HG03135 (cell line): ENCODE measurements at regions not wholly inside any gene's neighbourhood (a gene's known extent, or its start where the extent isn't known, plus 50 kb on each side); places are given as distances from the start of the nearest gene placed in this dataset.

Experiments used
- ATAC-seq: cut with Tn5 transposase; IDR thresholded peaks from one replicate; pipeline ENCODE4 v1.9.1; 2021; ENCODE audit warnings: mild to moderate bottlenecking, moderate library complexity; ENCODE audit not compliant: unreplicated experiment

DNA sequence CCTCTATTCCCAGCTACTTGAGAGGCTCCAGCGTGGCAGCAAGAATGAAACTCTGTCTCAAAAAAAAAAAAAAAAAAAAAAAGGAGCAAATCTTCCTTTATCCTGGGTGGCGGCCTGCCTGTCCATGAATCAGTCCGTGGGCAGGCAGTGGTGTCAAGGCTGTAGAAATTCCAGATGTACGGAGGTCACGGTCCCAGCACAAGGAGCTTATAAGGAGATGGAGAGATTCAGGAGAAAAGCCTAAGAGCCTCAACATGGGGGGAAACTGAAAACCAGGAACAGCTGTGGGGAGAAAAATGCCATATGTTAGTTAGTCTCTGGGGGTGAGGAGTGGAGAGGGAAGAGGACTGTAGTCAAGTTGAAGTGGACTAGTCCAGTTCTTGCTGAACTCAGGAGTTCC is 130.5 kb upstream of the CRY1 start:
- no peak for ATAC-seq

DNA sequence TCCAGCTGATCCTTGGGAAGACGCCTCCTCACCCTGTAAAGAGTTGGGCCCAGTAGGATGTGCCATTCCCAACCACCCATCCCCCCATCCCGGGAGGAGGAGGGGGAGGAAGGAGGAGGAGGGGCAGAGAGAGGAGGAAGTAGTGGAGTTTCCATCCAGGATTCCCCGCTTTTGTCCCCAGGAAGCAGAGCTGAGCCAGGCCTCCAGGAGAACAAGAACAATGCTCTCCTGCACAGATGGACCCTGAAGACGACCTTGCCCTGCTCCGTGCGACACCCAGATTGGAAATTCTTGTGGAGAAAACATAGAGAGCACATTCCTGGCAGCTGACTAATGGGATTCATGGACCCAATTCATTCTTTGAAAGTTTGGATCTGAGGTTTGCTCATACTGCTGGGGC is 132.3 kb upstream of the CRY1 start:
- ATAC-seq, result no peak

DNA sequence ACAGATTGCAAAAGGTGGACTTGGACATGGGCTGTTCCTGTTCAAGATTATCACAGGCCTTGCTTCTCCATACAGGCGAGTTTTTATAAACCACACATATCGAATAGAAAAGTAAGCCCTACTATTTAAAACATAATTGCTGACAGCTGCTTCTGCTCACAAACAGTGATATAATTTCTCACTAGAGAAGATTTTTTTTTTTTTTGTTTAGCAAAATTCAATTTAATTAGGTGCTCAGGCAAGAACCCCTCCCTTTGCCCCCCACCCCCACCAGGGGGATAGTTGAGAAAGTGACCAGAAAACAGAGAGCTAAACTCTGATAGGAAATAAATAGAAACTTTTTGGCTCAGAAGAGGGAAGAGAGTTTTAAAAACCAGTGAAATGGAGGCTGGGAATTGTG is 132.8 kb upstream of the CRY1 start:
- no peak for ATAC-seq

DNA sequence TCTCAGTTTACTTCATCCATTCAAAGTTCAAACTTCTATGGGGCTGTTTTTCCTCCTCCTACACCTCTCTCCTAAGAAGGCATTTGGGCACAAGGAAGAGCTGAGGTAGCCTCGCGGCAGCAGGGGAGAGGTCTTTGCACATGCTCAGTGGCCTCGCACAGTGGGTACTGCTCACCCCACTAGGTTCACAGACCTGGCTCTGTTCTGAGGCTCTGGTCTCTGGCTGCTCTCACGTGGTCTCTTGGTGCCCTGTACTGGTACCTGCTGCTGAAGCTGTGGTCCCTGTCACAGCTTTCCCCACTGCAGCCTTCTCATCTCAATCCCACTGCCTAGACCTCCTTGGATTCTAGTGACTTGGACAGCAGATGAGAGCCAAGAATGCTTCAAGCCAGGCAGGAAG is 134.7 kb upstream of the CRY1 start:
- ATAC-seq, result no peak

DNA sequence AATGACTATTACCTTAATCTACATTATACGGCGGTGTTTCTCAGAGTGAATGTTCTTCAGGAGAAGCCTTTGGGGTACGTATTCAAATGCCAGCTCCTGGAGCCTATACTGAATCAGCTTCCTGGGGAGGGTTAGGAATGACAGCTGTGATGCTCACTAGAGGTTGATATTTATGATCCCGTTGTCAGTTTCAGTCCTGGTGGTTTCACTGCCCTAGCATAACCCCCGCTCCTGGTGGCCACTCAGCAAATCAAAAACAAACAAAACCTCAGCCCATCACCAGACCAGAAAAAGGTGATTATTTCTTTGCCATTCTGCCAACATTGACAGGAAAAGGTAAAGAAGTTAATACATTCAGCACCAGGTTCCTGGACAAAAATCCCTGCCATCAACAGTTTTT is 136.5 kb upstream of the CRY1 start:
- no peak for ATAC-seq

DNA sequence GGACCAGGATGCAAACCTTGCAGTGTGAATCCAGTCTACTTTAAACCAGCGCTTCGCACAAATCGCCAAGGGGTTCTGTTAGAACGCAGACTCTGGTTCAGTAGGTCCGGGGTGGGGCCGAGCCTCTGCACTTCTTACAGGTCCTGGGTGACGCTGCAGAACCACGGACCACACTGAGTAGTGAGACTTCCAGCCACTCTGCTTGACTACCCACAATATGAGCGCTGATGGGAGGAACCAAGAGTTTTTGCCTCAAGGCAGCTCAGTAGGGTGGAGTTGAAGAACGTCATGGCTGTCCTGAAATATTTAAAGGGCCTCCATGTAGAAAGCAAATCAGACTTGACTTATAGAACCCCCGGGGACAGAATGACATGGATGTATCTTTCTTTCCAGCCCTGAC is 138.0 kb upstream of the CRY1 start:
- no peak for ATAC-seq

DNA sequence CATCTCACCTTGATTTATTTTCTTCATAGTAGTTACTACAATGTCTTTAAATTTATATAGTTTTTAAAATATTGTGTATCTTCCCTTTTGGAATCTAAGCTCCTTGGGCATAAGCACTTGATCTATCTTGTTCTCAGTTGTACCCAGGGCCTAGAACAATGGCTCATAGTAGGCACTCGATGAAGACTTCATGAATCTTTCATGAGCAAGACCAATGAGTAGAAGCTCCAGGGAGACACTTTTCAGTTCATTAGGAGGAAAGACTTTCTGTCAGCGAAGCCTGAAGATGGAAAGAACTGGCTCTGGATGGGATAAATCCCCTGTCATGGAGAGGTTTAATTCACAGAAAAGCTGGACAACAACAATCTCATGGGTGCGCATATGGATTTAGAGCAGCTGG is 140.2 kb upstream of the CRY1 start:
- no peak for ATAC-seq

DNA sequence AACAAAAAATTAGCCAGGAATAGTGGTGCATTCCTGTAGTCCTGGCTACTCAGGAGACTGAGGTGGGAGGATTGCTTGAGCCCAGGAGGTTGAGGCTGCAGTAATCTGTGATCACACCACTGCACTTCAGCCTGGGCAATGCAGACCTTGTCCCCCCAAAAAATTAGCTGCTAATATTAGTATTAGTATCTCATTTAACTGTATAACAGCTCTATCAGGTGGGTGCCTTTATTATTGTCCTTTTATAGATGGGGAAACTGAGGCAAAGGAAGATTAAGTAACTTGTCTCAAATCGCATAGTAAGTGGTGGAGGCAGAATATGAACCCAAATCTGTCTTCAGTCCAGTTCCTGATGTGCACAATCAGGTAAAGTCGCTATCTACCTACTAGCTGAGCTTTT is 142.3 kb upstream of the CRY1 start:
- no peak for ATAC-seq

DNA sequence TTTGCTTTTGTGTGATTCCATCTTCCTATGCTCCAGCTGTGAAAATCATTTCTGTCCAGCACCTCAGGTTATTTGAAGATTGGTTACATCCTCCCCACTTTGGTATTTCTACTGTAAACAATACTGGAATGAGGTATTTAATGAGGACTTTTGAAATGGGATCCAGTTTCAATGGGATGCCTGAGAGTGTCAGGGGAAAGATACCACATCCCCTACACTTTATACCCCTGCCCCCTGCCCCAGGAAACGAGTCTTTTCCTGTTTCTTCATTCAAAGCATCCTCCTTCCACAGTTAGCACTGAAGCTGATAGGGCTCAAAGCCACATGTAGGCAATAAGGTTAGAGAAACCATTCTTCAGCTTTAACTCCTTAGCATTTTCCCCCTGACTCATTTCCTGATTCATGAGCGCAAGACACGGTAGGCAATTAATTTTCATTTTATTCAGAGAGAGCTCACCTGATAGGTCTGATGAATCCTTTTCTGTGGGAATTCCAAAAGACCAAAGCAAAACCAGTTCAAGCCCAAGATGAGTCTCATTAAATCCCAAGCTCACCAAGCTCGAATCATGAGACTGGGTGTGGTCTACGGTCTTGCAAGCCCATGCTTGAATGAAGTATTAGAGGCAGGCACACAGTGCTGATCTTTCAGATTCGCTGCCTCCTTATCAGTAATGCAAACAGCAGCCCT is 143.6 kb upstream of the CRY1 start:
- no peak for ATAC-seq

DNA sequence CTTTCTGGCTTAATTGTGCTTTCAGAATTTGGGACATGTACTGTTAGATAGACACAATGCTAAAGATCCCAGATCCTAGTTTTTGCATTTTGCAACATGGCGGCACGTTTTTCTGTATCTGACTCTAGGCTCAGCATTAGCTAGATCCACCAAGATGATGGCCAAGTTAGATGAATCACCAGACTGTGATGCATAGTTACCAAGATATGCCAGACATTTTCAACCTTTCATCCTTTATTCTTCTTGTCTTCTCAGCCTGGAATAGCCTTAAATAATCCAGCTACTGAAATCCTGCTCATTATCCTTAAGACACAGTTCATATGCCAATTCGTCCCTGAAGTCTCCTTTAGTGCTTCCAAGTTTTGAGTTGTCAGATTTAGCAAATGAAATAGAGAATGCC is 144.9 kb upstream of the CRY1 start:
- ATAC-seq, result no peak

DNA sequence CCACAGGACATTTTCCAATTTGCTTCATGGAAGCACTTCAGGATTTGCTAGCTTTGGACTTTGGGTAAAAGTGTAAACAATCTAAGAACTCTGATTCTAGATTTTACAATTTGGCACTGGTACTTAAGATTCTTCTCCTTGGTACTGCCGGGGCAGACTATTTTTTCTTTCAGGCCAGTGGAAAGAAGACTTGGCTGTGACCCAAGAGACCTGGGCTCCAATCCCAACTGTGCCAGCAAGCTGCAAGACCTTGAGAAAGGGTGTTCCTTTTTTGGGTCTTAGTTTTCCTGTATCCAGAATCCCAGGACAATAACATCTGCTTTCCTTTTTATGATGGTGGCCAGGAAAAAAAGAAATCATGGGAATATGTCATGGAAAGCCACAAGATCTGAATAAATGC is 148.1 kb upstream of the CRY1 start:
- no peak for ATAC-seq

DNA sequence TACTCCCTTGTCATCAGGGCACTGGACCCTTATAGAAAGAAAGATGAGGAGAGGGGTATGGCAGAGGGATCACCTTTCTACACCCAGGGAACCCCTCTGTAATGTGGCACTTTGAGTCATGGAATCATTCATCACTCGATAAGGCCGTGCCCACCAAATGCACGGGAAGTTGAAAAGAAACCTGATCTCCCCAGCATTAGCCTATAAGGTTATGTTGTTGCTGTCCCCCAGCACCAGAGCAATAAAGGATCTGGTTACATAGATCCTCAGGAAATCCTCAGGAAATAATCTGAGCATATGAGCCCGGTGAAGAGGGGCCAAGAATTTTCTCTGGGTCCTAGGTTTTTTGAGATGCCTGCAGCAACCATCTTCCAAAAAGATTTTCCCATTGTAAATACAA is 148.8 kb upstream of the CRY1 start:
- no peak for ATAC-seq

DNA sequence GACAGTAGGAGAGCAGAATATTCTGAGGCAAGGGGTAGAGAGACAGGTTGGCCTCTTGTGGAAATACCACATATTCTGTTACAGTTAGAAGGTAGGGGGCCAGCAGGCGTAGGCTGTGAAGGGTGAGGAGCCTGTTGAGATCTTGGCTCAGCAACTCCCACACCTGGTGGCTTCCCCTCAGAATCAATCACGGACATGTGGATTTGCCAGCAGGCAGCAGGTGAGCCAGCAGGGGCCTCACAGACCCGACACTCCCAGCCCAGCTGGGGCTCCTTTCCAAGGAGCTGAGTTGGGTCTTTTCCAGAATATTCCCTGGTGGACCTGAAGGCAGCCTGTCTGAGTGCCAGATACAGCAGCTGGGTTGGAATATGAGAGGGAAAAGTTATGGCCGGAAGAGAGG is 150.0 kb upstream of the CRY1 start:
- ATAC-seq, result no peak

DNA sequence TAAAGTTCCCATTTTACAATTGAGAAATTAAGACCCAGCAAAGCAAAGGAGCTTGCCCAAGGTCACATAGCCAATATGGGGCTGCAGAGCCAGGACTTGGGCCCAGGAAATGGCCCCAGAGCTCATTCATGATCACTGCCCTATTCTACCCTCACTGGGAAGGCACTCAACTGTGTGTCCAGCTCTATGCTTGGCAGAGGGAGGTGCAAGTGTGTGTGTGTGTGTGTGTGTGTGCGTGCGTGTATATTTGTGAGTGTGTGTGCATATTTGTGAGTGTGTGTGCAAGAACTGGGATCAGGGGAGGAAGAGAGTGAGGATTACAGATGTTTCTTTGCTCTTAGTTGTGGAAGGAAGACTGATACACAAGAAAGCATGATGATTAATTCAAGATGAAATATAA is 151.2 kb upstream of the CRY1 start:
- ATAC-seq, result no peak

DNA sequence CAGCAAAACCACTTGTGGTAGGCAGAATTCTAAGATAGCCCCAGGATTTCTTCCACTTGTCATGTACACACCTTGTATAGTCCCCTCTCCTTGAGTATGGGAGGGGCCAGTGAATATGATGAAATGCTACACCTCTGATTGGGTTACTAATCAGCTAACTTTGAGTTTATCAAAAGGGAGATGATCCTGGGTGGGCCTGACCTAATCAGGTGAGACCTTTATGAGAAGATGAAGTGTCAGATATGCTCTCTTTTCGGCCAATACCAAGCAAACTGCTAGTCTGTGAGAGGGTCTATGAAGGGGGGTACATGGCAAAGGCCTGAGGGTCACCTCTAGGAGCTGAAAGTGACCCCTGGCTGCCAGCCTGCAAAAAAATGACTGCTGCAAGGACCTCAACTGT is 154.3 kb upstream of the CRY1 start:
- no peak for ATAC-seq

DNA sequence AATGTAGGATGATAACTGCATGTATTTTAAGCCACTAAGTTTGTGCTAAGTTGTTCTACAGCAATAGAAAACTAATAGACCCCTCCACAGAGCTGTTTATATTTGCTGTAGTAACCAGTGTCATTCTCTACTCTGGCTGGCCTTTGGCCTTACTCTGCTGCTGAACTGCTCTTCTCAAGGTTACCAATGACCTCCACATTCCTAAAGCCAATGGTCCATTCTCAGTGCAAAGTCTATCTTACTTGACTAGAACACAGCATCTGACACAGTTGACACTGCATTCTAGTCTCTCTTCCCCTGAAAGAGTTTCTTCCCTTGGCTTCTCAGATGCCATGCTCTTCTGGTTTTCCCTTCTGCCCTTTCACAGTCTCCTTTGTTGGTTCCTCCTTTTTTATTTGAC is 154.8 kb upstream of the CRY1 start:
- no peak for ATAC-seq

DNA sequence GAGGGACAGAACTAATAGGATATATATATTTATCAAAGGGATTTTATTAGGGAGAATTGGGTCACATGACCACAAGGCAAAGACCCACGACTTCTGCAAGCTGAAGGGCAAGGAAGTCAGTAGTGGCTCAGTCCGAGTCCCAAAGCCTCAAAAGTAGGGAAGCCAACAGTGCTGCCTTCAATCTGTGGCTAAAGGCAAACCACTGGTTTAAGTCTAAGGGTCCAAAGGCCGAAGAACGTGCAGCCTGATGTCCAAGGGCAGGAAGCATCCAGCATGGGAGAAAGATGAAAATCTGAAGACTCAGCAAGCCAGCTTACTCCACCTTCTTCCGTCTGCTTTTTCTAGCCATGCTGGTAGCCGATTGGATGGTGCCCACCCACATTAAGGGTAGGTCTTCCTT is 157.9 kb upstream of the CRY1 start:
- no peak for ATAC-seq

DNA sequence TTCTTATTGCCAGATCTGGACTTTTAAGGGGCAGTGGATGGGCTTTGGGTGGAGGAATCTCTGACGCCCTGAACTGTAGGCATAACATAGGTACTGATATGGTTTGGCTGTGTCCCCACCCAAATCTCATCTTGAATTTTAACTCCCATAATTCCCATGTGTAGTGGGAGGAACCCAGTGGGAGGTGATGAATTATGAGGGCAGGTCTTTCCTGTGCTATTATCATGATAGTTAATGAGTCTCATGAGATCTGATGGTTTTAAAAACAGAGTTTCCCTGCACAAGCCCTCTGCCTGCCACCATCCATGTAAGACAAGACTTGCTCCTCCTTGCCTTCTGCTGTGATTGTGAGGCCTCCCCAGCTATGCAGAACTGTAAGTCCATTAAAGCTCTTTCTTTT is 160.0 kb upstream of the CRY1 start:
- ATAC-seq, result no peak

DNA sequence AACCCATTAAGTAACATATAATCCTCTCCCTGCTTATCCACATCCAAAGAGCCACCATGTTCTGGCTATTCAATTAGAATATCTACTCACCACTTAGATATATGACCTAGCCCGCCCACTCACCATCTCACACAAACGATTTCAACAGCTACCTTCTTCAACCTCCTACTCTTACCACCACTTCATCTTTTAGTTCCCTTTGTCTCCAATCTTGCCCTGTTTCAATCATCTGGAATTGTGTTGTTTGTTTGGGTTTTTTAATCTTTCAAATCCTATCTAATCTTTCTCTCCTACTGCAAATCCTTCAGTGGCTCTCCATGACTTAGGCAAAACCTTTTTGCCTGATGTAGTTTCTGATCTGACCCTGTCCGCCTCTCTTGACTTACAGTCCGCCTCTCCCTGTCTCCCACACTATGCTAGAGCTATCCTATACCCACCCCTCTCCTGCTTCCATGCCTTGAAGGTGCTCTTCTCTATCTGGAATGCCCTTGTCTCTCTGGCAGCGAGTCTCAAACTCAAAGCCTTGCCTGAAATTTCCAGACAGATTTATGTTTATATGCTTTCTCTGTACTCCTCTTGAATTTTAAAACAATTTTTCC is 161.0 kb upstream of the CRY1 start:
- ATAC-seq, result no peak

DNA sequence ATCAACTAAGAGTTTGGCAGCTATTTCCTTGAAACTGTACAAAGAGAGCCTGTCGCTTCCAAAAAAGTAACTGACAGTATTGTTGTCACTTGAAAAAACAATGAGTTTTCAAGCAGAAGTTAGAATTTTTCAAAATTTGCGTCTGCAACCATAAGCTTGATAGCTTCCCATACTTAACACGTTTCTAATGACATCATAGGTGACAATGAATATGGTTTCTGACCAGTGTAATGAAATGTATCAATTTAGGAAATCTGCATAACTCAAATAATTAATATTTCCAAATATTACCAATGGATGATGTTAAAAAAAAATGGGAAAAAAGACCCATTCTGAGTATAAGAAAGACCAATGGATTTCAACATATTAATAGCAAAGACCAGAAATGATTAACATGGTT is 165.4 kb upstream of the CRY1 start:
- ATAC-seq, result no peak

DNA sequence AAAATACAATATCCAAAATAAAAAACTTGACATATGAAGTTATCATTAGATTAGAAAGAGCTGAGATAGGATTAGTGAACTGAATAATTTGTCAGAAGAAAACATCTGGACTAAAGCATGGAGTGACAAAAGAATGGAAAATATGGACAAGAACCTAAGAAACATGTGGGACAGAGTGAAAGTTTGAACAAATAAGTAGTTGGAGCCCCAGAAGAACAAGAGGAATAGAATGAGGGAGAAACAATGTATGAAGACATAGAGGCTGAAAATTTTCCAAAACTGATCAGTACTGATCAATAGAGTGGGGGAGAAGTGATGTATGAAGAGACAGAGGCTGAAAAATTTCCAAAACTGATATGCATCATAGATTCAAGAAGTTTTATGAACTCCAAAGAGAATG is 170.6 kb upstream of the CRY1 start:
- no peak for ATAC-seq

DNA sequence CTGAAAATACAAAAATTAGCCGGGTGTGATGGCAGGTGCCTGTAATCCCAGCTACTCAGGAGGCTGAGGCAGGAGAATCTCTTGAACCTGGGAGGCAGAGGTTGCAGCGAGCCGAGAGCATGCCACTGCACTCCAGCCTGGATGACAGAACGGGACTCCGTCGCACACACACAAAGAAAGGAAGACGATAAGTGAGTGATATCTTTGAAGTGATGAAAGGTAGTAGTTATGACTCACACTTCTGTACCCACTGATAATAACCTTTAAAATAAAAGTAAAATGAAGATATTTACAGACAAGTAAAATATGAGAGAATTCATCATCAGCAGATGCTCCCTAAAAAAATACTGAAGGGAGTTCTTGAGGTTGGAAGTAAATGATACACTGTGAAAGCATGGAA is 171.3 kb upstream of the CRY1 start:
- no peak for ATAC-seq

DNA sequence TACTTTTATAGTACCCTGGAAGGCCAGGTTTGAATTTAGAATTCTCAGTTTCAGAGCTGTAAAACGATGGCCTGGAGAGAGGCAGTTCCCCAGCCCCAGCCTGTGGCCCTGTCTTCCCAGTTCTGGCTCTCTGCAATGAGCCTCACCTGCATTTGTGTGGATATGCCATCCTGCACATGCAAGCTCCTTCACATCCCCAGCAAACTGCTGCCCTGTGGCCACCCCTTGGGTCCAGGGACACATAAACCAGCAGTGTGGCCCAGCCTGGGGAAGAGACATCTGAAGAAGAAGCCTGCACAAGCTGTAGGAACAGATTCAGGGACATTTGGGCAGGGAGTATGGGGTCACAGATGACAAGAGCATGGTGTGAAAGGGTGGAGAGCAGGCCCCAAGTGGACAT is 174.3 kb upstream of the CRY1 start:
- no peak for ATAC-seq
